ENCODE measurements at regions not wholly inside any gene's neighbourhood (a gene's known extent, or its start where the extent isn't known, plus 50 kb on each side); places are given as distances from the start of the nearest gene placed in this dataset.
"Not testable (repeated sequence)": the region's sequence is repeated elsewhere in the genome, so short reads cannot be mapped to it uniquely, and the experiment has no call there.

GRCh38 chr3:63126530-63126929, 151.6 kb upstream of the SYNPR start:
- no peak for DNase-seq

DNA sequence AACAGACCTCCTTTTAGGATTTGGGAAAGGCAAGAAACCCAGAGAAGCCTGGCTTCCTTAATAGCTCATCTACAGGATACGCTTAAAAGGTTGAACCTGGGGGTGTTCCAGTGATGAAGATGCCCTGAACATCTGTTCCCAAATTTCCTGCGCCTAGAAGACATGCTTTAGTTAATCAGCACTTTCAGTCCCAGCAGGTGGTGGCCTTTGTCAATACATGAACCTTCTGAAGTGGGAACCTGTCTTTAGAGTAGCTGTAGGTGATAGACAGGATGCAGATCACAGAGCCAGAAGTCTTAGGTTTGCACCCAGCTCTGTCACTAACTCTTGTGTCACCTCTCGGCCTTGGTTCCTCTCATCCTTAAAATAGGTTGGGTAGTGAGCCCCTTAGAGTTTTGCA, 149.7 kb upstream of the SYNPR start:
- no peak for DNase-seq

DNA sequence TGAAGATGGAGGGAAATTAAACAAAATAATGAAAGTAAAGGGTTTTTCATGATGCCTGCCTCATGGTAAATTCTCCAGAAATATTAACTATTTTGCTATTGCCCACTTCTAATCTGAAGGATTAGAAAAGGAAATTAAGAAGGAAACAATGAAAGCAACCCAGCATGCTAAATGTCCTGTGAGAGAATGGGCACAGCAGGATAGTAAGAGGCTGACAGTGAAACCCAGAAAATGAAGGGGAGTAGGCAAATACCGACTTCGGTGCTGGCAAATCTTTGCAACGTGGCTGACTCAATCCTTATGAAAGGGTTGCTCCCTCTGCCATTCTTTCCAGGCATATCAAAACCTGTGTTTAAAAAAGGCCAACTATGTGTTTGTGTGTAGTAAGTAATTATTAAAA, 147.5 kb upstream of the SYNPR start:
- no peak for DNase-seq

- no peak for DNase-seq
These were observed 145.5 kb upstream of the SYNPR start for GRCh38 chr3:63132461-63133250.

- peak; percentile 51 for DNase-seq
These were observed 142.7 kb upstream of the SYNPR start for GRCh38 chr3:63135367-63135766.

DNA sequence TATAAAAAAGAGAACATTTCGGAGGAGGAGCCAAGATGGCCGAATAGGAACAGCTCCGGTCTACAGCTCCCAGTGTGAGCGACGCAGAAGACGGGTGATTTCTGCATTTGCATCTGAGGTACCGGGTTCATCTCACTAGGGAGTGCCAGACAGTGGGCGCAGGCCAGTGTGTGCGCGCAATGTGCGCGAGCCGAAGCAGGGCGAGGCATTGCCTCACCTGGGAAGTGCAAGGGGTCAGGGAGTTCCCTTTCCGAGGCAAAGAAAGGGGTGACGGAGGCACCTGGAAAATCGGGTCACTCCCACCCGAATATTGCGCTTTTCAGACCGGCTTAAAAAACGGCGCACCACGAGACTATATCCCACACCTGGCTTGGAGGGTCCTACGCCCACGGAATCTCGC, 141.9 kb upstream of the SYNPR start:
- not testable (repeated sequence) for DNase-seq

DNA sequence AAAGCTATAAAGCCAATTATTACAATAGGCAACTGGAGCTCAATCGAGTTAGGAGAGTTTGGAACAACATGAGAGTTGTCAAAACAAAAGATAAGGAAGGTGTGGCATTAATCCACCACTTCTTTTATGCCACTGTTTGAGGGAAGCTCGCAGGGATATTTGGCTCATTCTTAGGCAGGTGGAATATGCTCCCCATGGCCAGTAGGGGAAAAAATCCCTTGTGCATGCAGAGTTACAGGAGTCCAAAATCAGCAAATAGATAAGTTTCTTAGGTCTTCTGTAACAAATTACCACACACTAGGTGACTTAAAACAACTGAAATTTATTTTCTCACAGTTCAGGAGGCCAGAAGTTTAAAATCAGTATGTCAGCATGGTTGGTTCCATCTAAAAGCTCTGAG, 135.4 kb upstream of the SYNPR start:
- DNase-seq = no peak

DNA sequence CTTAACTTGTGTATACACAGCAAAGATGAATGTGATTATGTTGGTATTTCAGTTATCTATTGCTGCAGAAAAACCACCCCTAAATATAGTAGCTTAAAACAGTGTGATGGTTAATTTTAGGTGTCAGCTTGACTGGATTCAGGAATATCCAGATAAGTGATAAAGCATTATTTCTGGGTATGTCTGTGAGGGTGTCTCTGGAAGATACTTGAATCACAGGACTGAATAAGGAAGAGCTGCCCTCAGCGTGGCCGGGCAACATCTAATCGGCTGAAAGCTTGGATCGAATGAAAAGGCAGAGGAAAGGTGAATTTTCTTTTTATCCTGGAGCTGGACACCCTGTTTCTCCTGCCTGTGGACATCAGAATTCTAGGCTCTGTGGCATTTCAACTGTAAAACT, 132.0 kb upstream of the SYNPR start:
- no peak for DNase-seq

GRCh38 chr3:63150880-63151279, 127.2 kb upstream of the SYNPR start:
- DNase-seq = no peak

GRCh38 chr3:63151897-63152296, 126.2 kb upstream of the SYNPR start:
- DNase-seq = no peak

- DNase-seq = no peak
These were observed 118.3 kb upstream of the SYNPR start for GRCh38 chr3:63159764-63160163.

DNA sequence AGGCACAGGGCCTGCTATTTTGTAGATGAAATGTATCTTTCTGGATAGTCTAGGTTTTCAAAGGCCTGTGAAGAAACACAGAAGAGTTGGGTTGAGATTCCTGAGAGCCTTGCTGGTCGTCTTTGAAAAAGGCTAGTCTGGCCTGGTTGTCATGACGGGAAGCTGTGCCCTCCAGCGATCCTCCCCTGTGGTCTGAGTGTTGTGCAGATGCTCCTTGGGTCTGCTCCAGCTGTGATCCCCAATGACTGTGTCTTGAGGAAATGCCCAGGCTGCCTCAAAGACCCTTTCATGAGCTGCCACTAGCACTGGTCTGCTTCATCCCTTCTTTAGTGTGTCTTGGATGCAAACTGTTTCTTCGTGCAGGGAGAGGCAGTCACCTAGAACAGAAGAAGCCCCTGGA, 111.0 kb upstream of the SYNPR start:
- DNase-seq = no peak

GRCh38 chr3:63168179-63168578, 109.9 kb upstream of the SYNPR start:
- DNase-seq = no peak

DNA sequence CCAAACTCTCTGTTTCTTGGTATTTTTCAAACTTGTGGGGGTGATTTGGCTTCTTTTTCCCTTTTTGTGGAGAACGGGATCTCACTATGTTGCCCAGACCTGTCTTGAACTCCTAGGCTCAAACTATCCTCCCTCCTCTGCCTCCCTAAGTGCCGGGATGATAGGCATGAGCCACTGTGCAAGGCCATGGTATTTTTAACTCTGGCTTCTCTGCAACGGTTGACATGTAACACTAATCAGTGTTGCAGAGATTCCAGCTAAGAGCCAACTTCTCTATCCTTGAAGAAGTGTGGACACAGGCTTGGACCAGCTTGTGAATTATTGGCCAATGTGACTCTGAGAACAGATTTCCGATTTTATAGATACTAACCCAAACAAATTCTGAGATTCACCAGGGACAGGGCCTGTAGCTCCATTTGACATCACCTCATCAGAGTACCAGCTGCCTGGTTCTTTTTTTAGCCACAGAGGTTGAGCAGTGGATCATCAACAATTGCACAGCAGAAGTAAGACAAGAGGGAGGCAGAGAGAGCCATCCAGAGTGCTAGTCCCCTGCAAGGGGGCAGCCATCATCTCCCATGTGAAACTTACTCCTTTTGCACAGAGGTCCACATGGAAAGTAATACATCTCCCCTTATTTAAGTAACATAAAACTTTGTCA, 98.1 kb upstream of the SYNPR start:
- no peak for DNase-seq

- DNase-seq = no peak
These were observed 85.9 kb upstream of the SYNPR start for GRCh38 chr3:63192248-63192647.

- DNase-seq = peak; percentile 51
These were observed 84.5 kb upstream of the SYNPR start for GRCh38 chr3:63193647-63194046.

DNA sequence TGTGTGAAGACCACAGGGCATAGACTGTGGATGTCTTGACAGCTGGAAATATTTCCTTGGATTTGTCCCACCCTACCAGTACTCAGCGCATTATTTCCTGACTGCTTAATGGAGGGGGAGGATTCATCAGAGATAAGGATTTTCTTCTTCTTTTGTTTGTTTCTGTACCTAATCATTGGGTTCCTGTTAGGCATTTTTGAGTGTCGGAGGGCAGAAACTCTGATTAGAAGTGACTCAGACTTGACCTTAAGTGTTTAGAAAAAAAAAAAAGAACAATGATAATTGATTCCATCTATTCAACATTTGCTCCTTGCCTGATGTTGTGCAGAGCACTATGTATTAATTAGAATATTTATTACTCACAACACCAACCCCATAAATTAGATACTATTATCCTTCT, 78.5 kb upstream of the SYNPR start:
- no peak for DNase-seq

DNA sequence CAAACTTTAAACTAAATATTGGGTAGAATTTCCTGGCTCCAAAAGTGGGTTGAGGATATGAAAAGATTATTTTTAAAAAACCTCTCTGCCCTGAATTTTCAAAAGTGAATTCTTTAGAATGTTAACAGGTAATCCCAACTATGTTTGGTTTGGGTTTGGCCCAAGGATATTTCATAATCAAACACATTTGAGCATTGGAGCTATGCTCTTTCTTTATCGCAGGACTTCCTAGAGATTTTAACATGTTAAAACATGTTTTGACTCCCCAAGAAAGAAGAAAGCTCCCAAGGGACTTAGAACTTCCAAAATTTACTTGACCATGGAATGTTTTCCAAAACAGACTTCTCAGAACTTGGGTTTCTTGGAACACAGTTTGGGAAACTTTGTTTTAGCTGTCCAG, 75.6 kb upstream of the SYNPR start:
- DNase-seq = no peak

DNA sequence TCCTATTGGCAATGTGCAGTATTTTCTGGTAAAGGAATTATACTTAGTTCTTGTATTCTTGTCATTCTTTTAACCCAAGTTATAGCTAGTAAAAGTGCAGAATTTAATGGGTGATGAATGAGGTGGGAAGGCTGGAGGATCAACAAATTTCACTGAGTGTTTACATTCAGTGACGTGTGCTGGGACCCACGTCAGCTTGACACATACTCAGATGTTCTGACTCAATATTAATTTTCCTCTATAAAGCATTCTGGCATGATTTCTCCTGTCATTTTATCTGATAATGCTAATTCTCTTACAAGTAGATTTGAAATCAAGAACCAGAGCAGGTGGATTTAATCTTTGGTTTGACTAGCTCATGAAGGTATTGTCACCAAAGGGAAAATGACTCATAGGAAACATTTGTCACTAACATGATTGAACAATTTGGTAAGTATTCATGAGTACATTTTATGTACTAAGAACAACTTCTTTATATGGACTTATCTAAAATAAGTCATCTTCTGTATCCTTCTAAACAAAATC, 71.0 kb upstream of the SYNPR start:
- peak; percentile 50 for DNase-seq

- DNase-seq = no peak
These were observed 50.0 kb upstream of the SYNPR start for GRCh38 chr3:63228087-63228486.

Measured in HCEC 1CT (cell line).